B cell (primary cell): ENCODE measurements at regions not wholly inside any gene's neighbourhood (a gene's known extent, or its start where the extent isn't known, plus 50 kb on each side); places are given as distances from the start of the nearest gene placed in this dataset.

Source experiments
- ATAC-seq: fragments of 200-7000 bp; cut with Tn5 transposase; one replicate; pipeline ENCODE4 v1.10.0; 2021; ENCODE audit warnings: low read depth, mild to moderate bottlenecking, moderate number of reproducible peaks, moderate library complexity
- CTCF ChIA-PET: fragments of 350-600 bp; sonication (Branson Sonifier 250); formaldehyde crosslinking; loops from one replicate; lab custom pipeline; 2021; ENCODE audit warnings: antibody characterized with exemption, inconsistent platforms; lab: Charles Lee
- POLR2A ChIA-PET: fragments of 350-600 bp; sonication (Branson Sonifier 250); formaldehyde crosslinking; loops from one replicate; lab custom pipeline; 2021; ENCODE audit warnings: antibody characterized with exemption; lab: Charles Lee
- DNase-seq: peaks from one replicate; pipeline ENCODE4 v3.0.0; 2013
- H2AFZ ChIP-seq: 2 replicates; pipeline ENCODE4 v1.6.1; 2012; ENCODE audit warnings: mild to moderate bottlenecking, low read depth, low read length; ENCODE audit not compliant: insufficient read depth, poor library complexity, severe bottlenecking
- H3K27ac ChIP-seq, 2 donors: 1 replicate in 1 of 2; 2 replicates in 1 of 2; pipeline ENCODE4 v1.5.1; 2012 to 2013; ENCODE audit warnings: low read length in 2 of 2, mild to moderate bottlenecking in 2 of 2, moderate library complexity in 1 of 2
- H3K27me3 ChIP-seq, 4 experiments: fragments of 200-600 bp in 1 of 4; sonication (generic) in 1 of 4; replicated peaks in 1 of 4; 1 replicate in 2 of 4; 2 replicates in 2 of 4; pipeline versions ENCODE4 v1.6.1 to v1.7.0; 2013 to 2016; ENCODE audit warnings: low read length in 3 of 4, mild to moderate bottlenecking in 2 of 4, mixed read lengths in 1 of 4, moderate library complexity in 1 of 4; ENCODE audit not compliant: insufficient read depth in 4 of 4, control insufficient read depth in 3 of 4; ENCODE audit errors: control extremely low read depth in 1 of 4
- H3K36me3 ChIP-seq, 2 experiments: replicated peaks in 1 of 2; 1 replicate in 1 of 2; 2 replicates in 1 of 2; pipeline versions ENCODE4 v1.6.1 to v1.7.1; 2013; ENCODE audit warnings: low read length in 1 of 2; ENCODE audit not compliant: insufficient read depth in 2 of 2, control insufficient read depth in 1 of 2; ENCODE audit errors: control extremely low read depth in 1 of 2, extremely low read depth in 1 of 2
- H3K4me1 ChIP-seq, 2 donors: fragments of 200-600 bp in 1 of 2; sonication (generic) in 1 of 2; 1 replicate in 1 of 2; 2 replicates in 1 of 2; pipeline versions ENCODE4 v1.5.1 to v1.6.1; 2013 to 2017; ENCODE audit warnings: low read length in 2 of 2; ENCODE audit not compliant: control insufficient read depth in 2 of 2, insufficient read depth in 2 of 2
- H3K4me2 ChIP-seq: replicated peaks from 2 replicates; pipeline ENCODE3; 2012; ENCODE audit warnings: mild to moderate bottlenecking, low read depth, low read length; ENCODE audit not compliant: poor library complexity, severe bottlenecking
- H3K4me3 ChIP-seq, 5 experiments: fragments of 200-600 bp in 1 of 5; sonication (generic) in 1 of 5; 1 replicate in 3 of 5; 2 replicates in 2 of 5; pipeline versions ENCODE4 v1.5.1 to v1.7.0; 2011 to 2016; ENCODE audit warnings: low read length in 4 of 5, mild to moderate bottlenecking in 4 of 5, low read depth in 2 of 5, control low read depth in 1 of 5, moderate library complexity in 1 of 5; ENCODE audit not compliant: insufficient read depth in 1 of 5; ENCODE audit errors: control extremely low read depth in 1 of 5, extremely low read depth in 1 of 5
- H3K79me2 ChIP-seq: fragments of 200-600 bp; sonication (generic); one replicate; pipeline ENCODE4 v1.6.0; 2016; ENCODE audit warnings: low read length; ENCODE audit not compliant: control insufficient read depth, insufficient read depth
- H3K9ac ChIP-seq: fragments of 200-600 bp; sonication (generic); 2 replicates; pipeline ENCODE4 v1.6.1; 2017; ENCODE audit warnings: mild to moderate bottlenecking, low read length, moderate library complexity
- H3K9me3 ChIP-seq, 3 donors: one replicate each; pipeline versions ENCODE4 v1.6.1 to v1.7.1; 2013; ENCODE audit warnings: low read length in 2 of 3; ENCODE audit not compliant: control insufficient read depth in 2 of 3, insufficient read depth in 1 of 3; ENCODE audit errors: control extremely low read depth in 1 of 3
- H4K20me1 ChIP-seq: 2 replicates; pipeline ENCODE4 v1.6.0; 2012; ENCODE audit warnings: mild to moderate bottlenecking, low read length; ENCODE audit not compliant: insufficient read depth, control insufficient read depth, poor library complexity, severe bottlenecking
- H3K27ac Mint-ChIP-seq: one replicate; pipeline ENCODE4 v1.8.0; 2021; ENCODE audit warnings: mixed read lengths
- H3K27me3 Mint-ChIP-seq: one replicate; pipeline ENCODE4 v1.8.0; 2021; ENCODE audit warnings: mixed read lengths
- H3K4me1 Mint-ChIP-seq: one replicate; pipeline ENCODE4 v1.8.0; 2021; ENCODE audit warnings: mixed read lengths
- H3K4me3 Mint-ChIP-seq: one replicate; pipeline ENCODE4 v1.8.0; 2021; ENCODE audit warnings: mixed read lengths
- H3K9me3 Mint-ChIP-seq: one replicate; pipeline ENCODE4 v1.8.0; 2022; ENCODE audit warnings: mixed read lengths; ENCODE audit not compliant: insufficient read depth
- CTCF ChIP-seq: fragments of 200-600 bp; IDR thresholded peaks from one replicate; pipeline ENCODE4 v1.8.0; 2022; ENCODE audit warnings: antibody characterized with exemption, mild to moderate bottlenecking
- EZH2 ChIP-seq: IDR thresholded peaks from 2 replicates; pipeline ENCODE4 v1.6.1; 2012; ENCODE audit warnings: borderline replicate concordance, low read depth, mild to moderate bottlenecking, moderate library complexity, low read length; ENCODE audit not compliant: insufficient read depth, poor library complexity, severe bottlenecking
- WGBS: methylation state at CpG from one replicate; pipeline ENCODE4 v1.1.5; 2013; ENCODE audit warnings: missing lambda C conversion rate; ENCODE audit not compliant: insufficient coverage; 5-methylcytosine and 5-hydroxymethylcytosine counted together
- intact Hi-C: fragments of 100-400 bp; cut with micrococcal nuclease; formaldehyde crosslinking; loops from one replicate; pipeline ENCODE4 v1.10.0; 2022

- no peaks in the 10 kb centered on the region for H3K9me3 ChIP-seq
- no CpG with 5 or more reads among the region's 2 CpGs for WGBS
- no peak overlapping the region for H3K4me3 ChIP-seq
- H2AFZ ChIP-seq, result peak overlapping the region; percentile 43
- H3K9ac ChIP-seq, result no peak overlapping the region
- Mint-ChIP-seq H3K4me3 (no peak overlapping the region), H3K27ac (no peak overlapping the region), H3K27me3 (peaks cover 10% of the 10 kb centered on the region), H3K9me3 (no peaks in the 10 kb centered on the region), H3K4me1 (peaks cover 4% of the 10 kb centered on the region)
- intact Hi-C loops, result no loop called here
- POLR2A ChIA-PET, result no interaction called here
- ATAC-seq, result no peak
- no peaks in the 10 kb centered on the region for H3K79me2 ChIP-seq
- no peak overlapping the region for H3K27ac ChIP-seq
- H3K4me2 ChIP-seq, result no peak overlapping the region
- peaks cover 0 to 2% (median 0%) of the 10 kb centered on the region in 4 experiments for H3K27me3 ChIP-seq
- no peaks in the 10 kb centered on the region for H3K36me3 ChIP-seq
- DNase-seq, result no peak
- no peaks in the 10 kb centered on the region for H4K20me1 ChIP-seq
- TF ChIP-seq CTCF (no peak), EZH2 (no peak)
- CTCF ChIA-PET, result no interaction called here
- H3K4me1 ChIP-seq, result peaks cover under 1 to 5% of the 10 kb centered on the region in 2 donors
These were observed 121.0 kb upstream of the HAAO start for GRCh38 chr2:42913280-42913878.

GRCh38 chr2:42910645-42911405 lies 118.4 kb upstream of the HAAO start:
- Histone ChIP-seq H3K4me1 (peaks cover 3 to 6% of the 10 kb centered on the region in 2 donors), H3K27ac (no peak overlapping the region), H2AFZ (no peak overlapping the region), H3K9ac (no peak overlapping the region), H3K4me3 (no peak overlapping the region), H4K20me1 (no peaks in the 10 kb centered on the region), H3K79me2 (no peaks in the 10 kb centered on the region), H3K27me3 (peaks cover 0 to 23% (median 4%) of the 10 kb centered on the region in 4 experiments), H3K9me3 (peaks cover 0 to 5% (median 0%) of the 10 kb centered on the region in 3 donors), H3K36me3 (no peaks in the 10 kb centered on the region), H3K4me2 (no peak overlapping the region)
- Mint-ChIP-seq H3K4me3 (no peak overlapping the region), H3K9me3 (no peaks in the 10 kb centered on the region), H3K27ac (no peak overlapping the region), H3K27me3 (peaks cover 15% of the 10 kb centered on the region), H3K4me1 (peaks cover 4% of the 10 kb centered on the region)
- TF ChIP-seq CTCF (no peak), EZH2 (no peak)
- ChIA-PET POLR2A (no interaction called here), CTCF (no interaction called here)
- WGBS, result 100% methylated on average over 3 of the region's 3 CpGs
- DNase-seq (no peak), ATAC-seq (no peak)
- intact Hi-C loops, result no loop called here
